ENCODE measurements at regions not wholly inside any gene's neighbourhood (a gene's known extent, or its start where the extent isn't known, plus 50 kb on each side); places are given as distances from the start of the nearest gene placed in this dataset.

DNA sequence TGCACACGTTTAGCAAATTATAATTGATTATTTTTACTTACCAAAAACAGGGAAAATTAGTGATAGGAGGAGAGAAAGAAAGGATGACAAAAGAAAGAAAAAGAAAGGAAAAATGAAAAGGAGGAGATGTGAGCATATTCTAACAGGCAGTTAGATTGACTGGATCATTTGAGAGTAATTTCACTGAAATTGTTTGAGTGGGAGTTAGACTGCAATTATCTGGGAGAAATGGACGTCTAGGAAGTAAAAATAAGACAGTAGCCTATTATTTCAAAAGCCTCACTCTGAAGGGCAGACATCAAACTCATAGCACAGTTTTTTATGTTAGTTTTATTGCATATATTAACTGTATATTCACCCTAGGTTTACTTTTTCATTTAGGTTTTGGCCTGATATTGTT is 272.8 kb upstream of the POU1F1 start:
- TF ChIP-seq CTCF (conservative IDR thresholded peaks at IDR 0.05; ENCODE audit: low read depth, low read length) (no peak), POLR2A (IDR thresholded peaks at IDR 0.05; ENCODE audit: low read depth, low read length) (no peak), USF2 (IDR thresholded peaks at IDR 0.05; ENCODE audit: low read depth, low read length) (no peak), CEBPB (IDR thresholded peaks at IDR 0.05; ENCODE audit: low read depth, low read length) (no peak), RFX5 (IDR thresholded peaks at IDR 0.05; ENCODE audit: low read depth, low read length) (no peak), SMC3 (IDR thresholded peaks at IDR 0.05; ENCODE audit: low read depth, low read length) (no peak), RAD21 (IDR thresholded peaks at IDR 0.05; ENCODE audit: low read length) (no peak), MAFK (IDR thresholded peaks at IDR 0.05; ENCODE audit: low read depth, low read length) (no peak), MAZ (IDR thresholded peaks at IDR 0.05; ENCODE audit: borderline replicate concordance, low read depth, low read length) (no peak), MXI1 (IDR thresholded peaks at IDR 0.05; ENCODE audit: borderline replicate concordance, low read depth, low read length) (no peak)
- TF ChIP-seq, protein P1, sequence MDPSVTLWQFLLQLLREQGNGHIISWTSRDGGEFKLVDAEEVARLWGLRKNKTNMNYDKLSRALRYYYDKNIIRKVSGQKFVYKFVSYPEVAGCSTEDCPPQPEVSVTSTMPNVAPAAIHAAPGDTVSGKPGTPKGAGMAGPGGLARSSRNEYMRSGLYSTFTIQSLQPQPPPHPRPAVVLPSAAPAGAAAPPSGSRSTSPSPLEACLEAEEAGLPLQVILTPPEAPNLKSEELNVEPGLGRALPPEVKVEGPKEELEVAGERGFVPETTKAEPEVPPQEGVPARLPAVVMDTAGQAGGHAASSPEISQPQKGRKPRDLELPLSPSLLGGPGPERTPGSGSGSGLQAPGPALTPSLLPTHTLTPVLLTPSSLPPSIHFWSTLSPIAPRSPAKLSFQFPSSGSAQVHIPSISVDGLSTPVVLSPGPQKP (IDR thresholded peaks at IDR 0.05; ENCODE audit: borderline replicate concordance, low read depth, low read length), result no peak

Data from IMR-90 (cell line).